ENCODE measurements at regions not wholly inside any gene's neighbourhood (a gene's known extent, or its start where the extent isn't known, plus 50 kb on each side); places are given as distances from the start of the nearest gene placed in this dataset.

DNA sequence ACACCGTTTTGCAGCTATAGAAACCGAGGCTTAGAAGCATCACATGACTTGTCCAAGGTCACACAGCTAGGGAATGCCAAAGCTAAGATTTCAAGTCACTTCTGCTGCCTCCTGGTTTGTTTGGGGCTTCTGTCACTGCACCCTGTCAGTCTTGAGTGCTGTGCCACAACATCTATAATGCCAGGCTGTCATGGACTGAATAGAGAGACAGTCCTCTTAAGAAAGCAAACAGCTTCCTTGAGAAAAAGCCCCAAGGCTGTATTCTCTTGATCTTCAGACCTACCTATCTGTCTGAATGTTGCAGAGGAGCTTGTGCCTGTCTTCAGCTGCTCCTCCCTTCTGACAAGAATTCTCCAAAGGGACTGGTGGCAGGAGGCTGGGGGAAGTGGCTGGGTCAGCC, 81.6 kb downstream of the OLFM4 start:
- no peak for TF ChIP-seq POLR2A (IDR thresholded peaks at IDR 0.05; ENCODE audit: low read depth, low read length)
- TF ChIP-seq POLR2AphosphoS5 (IDR thresholded peaks at IDR 0.05; ENCODE audit: insufficient read depth, low read depth, low read length), result no peak
- TF ChIP-seq, protein P1, sequence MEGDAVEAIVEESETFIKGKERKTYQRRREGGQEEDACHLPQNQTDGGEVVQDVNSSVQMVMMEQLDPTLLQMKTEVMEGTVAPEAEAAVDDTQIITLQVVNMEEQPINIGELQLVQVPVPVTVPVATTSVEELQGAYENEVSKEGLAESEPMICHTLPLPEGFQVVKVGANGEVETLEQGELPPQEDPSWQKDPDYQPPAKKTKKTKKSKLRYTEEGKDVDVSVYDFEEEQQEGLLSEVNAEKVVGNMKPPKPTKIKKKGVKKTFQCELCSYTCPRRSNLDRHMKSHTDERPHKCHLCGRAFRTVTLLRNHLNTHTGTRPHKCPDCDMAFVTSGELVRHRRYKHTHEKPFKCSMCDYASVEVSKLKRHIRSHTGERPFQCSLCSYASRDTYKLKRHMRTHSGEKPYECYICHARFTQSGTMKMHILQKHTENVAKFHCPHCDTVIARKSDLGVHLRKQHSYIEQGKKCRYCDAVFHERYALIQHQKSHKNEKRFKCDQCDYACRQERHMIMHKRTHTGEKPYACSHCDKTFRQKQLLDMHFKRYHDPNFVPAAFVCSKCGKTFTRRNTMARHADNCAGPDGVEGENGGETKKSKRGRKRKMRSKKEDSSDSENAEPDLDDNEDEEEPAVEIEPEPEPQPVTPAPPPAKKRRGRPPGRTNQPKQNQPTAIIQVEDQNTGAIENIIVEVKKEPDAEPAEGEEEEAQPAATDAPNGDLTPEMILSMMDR (IDR thresholded peaks at IDR 0.05; ENCODE audit: extremely low read depth in 1 of 2, insufficient read depth in 1 of 2, low read depth in 1 of 2, low read length in 2 of 2), result no peak
- TF ChIP-seq, protein P2, sequence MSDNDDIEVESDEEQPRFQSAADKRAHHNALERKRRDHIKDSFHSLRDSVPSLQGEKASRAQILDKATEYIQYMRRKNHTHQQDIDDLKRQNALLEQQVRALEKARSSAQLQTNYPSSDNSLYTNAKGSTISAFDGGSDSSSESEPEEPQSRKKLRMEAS (IDR thresholded peaks at IDR 0.05; ENCODE audit: insufficient read depth, insufficient read length), result no peak
- TF ChIP-seq EZH2 (IDR thresholded peaks at IDR 0.05; ENCODE audit: borderline replicate concordance, low read depth, low read length, severe bottlenecking), result no peak
- no peak for TF ChIP-seq JUN (IDR thresholded peaks at IDR 0.05; ENCODE audit: borderline replicate concordance, insufficient read depth, insufficient read length, low read depth)
- TF ChIP-seq GATA2 (IDR thresholded peaks at IDR 0.05; ENCODE audit: insufficient read depth, insufficient read length, low read depth, low read length), result no peak
